ENCODE measurements at regions not wholly inside any gene's neighbourhood (a gene's known extent, or its start where the extent isn't known, plus 50 kb on each side); places are given as distances from the start of the nearest gene placed in this dataset.

- TF ChIP-seq CTCF (IDR thresholded peaks at IDR 0.05; ENCODE audit: low read length), result no peak
- no peak for TF ChIP-seq EZH2phosphoT487 (IDR thresholded peaks at IDR 0.05; ENCODE audit: low read length)
- no peak for TF ChIP-seq EZH2 (optimal IDR thresholded peaks at IDR 0.05; ENCODE audit: low read depth, low read length)
Measured at GRCh38 chr1:228884196-228884595, 148.9 kb downstream of the RHOU start.
